ENCODE measurements at regions not wholly inside any gene's neighbourhood (a gene's known extent, or its start where the extent isn't known, plus 50 kb on each side); places are given as distances from the start of the nearest gene placed in this dataset.

GRCh38 chr6:153207006-153207405 lies 75.9 kb upstream of the RGS17 start:
- DNase-seq (ENCODE audit: low spot score), result no peak
- WGBS, result 30% methylated on average over 2 of the region's 2 CpGs
- intact Hi-C loops (cut with DNase I), result no loop called here
- Histone ChIP-seq H3K27me3 (replicated peaks; ENCODE audit: insufficient read depth) (no peaks in the 10 kb centered on the region), H3K9me3 (no peaks in the 10 kb centered on the region), H3K4me1 (replicated peaks) (no peaks in the 10 kb centered on the region), H3K4me3 (no peak overlapping the region), H3K27ac (no peak overlapping the region), H3K36me3 (no peaks in the 10 kb centered on the region)
- TF ChIP-seq CTCF (IDR thresholded peaks at IDR 0.05), result no peak
- TF ChIP-seq POLR2A (IDR thresholded peaks at IDR 0.05), result no peak
- TF ChIP-seq POLR2AphosphoS5 (IDR thresholded peaks at IDR 0.05), result no peak

- no peak for DNase-seq (ENCODE audit: low spot score)
- 83% methylated on average over 6 of the region's 6 CpGs for WGBS
- H3K9me3 ChIP-seq, result no peaks in the 10 kb centered on the region
- intact Hi-C loops (cut with DNase I), result no loop called here
- no peaks in the 10 kb centered on the region for H3K36me3 ChIP-seq
- H3K4me1 ChIP-seq (replicated peaks), result no peaks in the 10 kb centered on the region
- H3K27me3 ChIP-seq (replicated peaks; ENCODE audit: insufficient read depth), result no peaks in the 10 kb centered on the region
- no peak for TF ChIP-seq POLR2A (IDR thresholded peaks at IDR 0.05)
- no peak for TF ChIP-seq POLR2AphosphoS5 (IDR thresholded peaks at IDR 0.05)
- TF ChIP-seq CTCF (IDR thresholded peaks at IDR 0.05), result no peak
- H3K27ac ChIP-seq, result no peak overlapping the region
- no peak overlapping the region for H3K4me3 ChIP-seq
Observed at GRCh38 chr6:153192943-153193885, 62.1 kb upstream of the RGS17 start.

- WGBS, result 45% methylated on average over 3 of the region's 3 CpGs
- Histone ChIP-seq H3K36me3 (no peaks in the 10 kb centered on the region), H3K9me3 (no peaks in the 10 kb centered on the region), H3K27ac (no peak overlapping the region), H3K4me3 (no peak overlapping the region), H3K4me1 (replicated peaks) (no peaks in the 10 kb centered on the region), H3K27me3 (replicated peaks; ENCODE audit: insufficient read depth) (no peaks in the 10 kb centered on the region)
- no peak for TF ChIP-seq POLR2A (IDR thresholded peaks at IDR 0.05)
- no peak for TF ChIP-seq CTCF (IDR thresholded peaks at IDR 0.05)
- no peak for TF ChIP-seq POLR2AphosphoS5 (IDR thresholded peaks at IDR 0.05)
- no peak for DNase-seq (ENCODE audit: low spot score)
- intact Hi-C loops (cut with DNase I), result no loop called here
Observed at GRCh38 chr6:153183925-153184324, 52.8 kb upstream of the RGS17 start.

Small RNA genes lying in the stretch of these regions (small RNA-seq; reads per million reads assigned to genes)
- 0 reads per million in 2 donors for gene AL603908.1
- 0 reads per million in 2 donors for gene MTND3P20
- 0 reads per million in 2 donors for gene MTND4LP20
- gene RNA5SP225, result 0.65 to 2.2 reads per million in 2 donors
- 0 reads per million in 2 donors for gene RNU6-896P

Data from prostate gland (tissue), 2 donors.